ENCODE measurements at regions not wholly inside any gene's neighbourhood (a gene's known extent, or its start where the extent isn't known, plus 50 kb on each side); places are given as distances from the start of the nearest gene placed in this dataset.

DNA sequence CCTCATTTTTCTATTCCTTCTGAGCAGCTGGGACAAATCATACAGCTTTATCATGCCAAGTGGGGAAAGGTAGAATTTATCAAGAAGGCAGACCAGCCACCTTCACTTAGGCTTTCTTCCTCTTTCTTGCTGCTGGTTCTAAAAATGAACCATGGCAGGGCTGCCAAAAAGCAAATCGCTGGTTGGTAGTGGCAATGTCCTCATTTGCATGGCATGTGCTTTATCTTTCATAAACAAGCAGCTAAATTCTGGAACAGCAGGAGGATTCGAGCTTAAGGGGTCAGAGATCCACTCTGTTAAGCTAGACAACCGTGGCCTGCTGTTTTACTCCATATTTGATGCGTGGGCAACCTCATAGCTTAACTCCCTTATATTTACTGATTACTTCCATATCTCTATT lies 91.3 kb downstream of the RPE65 start:
- TF ChIP-seq EP300 (IDR thresholded peaks at IDR 0.05) (no peak), POLR2A (IDR thresholded peaks at IDR 0.05) (no peak)
- TF ChIP-seq, protein P1, sequence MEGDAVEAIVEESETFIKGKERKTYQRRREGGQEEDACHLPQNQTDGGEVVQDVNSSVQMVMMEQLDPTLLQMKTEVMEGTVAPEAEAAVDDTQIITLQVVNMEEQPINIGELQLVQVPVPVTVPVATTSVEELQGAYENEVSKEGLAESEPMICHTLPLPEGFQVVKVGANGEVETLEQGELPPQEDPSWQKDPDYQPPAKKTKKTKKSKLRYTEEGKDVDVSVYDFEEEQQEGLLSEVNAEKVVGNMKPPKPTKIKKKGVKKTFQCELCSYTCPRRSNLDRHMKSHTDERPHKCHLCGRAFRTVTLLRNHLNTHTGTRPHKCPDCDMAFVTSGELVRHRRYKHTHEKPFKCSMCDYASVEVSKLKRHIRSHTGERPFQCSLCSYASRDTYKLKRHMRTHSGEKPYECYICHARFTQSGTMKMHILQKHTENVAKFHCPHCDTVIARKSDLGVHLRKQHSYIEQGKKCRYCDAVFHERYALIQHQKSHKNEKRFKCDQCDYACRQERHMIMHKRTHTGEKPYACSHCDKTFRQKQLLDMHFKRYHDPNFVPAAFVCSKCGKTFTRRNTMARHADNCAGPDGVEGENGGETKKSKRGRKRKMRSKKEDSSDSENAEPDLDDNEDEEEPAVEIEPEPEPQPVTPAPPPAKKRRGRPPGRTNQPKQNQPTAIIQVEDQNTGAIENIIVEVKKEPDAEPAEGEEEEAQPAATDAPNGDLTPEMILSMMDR (IDR thresholded peaks at IDR 0.05): no peak
- intact Hi-C loops (cut with DNase I): no loop called here

DNA sequence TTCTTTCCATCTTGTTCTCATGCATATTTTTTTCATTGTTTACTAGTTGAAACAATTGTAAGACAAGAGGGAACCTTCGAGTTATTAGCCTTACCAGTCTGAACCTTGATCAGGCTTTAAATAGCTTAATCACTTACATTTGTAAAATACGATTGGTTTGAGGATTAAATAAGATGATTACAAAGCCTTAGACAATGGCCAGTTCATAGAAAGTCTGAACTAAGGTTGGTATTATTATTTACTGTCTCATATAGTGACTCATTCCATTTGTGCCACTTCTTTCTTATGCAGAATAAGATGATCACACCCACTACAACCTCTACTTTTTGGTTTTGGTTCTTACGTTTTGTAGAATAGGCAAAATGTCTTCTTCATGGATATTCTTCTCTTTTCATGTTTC lies 94.1 kb downstream of the RPE65 start:
- 90 to 91% (median 90%) methylated on average over 3 of the region's 3 CpGs for whole genome bisulfite sequencing, 3 donors
- intact Hi-C loops (cut with DNase I): no loop called here
- no peaks in the 10 kb centered on the region for H3K9me3 ChIP-seq
- no peak overlapping the region for H3K27ac ChIP-seq
- H3K4me1 ChIP-seq (ENCODE audit: insufficient read depth): peaks cover 7% of the 10 kb centered on the region
- no peak for DNase-seq
- H3K27me3 ChIP-seq: no peaks in the 10 kb centered on the region
- no peak overlapping the region for H3K4me3 ChIP-seq
- TF ChIP-seq EP300 (IDR thresholded peaks at IDR 0.05) (no peak), POLR2A (IDR thresholded peaks at IDR 0.05) (no peak)
- TF ChIP-seq, protein P1 (IDR thresholded peaks at IDR 0.05): no peak
- H3K36me3 ChIP-seq: no peaks in the 10 kb centered on the region

More for the DNA sequence above, 91.3 kb downstream of the RPE65 start:
- Histone ChIP-seq H3K9me3 (no peaks in the 10 kb centered on the region), H3K4me1 (ENCODE audit: insufficient read depth) (peaks cover 7% of the 10 kb centered on the region), H3K36me3 (no peaks in the 10 kb centered on the region), H3K27me3 (no peaks in the 10 kb centered on the region), H3K4me3 (no peak overlapping the region), H3K27ac (no peak overlapping the region)
- WGBS, 3 donors: 2 to 7% (median 6%) methylated on average over 4 of the region's 4 CpGs
- no peak for DNase-seq

DNA sequence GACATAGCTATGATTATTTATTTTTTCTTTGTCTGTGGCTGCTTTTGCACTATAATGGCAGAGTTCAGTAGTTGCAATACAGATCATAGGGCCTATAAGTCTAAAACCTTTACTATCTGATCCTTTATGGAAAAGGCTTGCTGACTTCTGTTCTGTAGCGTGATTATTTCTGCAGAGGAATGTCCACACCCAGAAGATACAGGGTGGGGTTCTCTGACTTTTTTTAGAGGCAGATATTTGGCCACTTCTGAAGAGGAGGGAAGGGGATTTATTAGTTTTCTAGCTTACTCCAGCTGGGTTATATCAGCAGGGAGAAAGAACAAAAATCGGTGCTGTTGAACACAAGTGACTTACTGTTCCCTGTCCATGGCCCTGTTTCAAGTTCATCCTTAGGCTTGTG lies 97.6 kb downstream of the RPE65 start:
- Histone ChIP-seq H3K9me3 (no peaks in the 10 kb centered on the region), H3K36me3 (no peaks in the 10 kb centered on the region), H3K4me3 (no peak overlapping the region), H3K27me3 (no peaks in the 10 kb centered on the region), H3K27ac (no peak overlapping the region), H3K4me1 (ENCODE audit: insufficient read depth) (no peaks in the 10 kb centered on the region)
- DNase-seq: no peak
- WGBS, 3 donors: 41 to 65% (median 59%) methylated on average over 2 of the region's 2 CpGs
- TF ChIP-seq POLR2A (IDR thresholded peaks at IDR 0.05) (no peak), EP300 (IDR thresholded peaks at IDR 0.05) (no peak)
- TF ChIP-seq, protein P1 (IDR thresholded peaks at IDR 0.05): no peak
- intact Hi-C loops (cut with DNase I): no loop called here

DNA sequence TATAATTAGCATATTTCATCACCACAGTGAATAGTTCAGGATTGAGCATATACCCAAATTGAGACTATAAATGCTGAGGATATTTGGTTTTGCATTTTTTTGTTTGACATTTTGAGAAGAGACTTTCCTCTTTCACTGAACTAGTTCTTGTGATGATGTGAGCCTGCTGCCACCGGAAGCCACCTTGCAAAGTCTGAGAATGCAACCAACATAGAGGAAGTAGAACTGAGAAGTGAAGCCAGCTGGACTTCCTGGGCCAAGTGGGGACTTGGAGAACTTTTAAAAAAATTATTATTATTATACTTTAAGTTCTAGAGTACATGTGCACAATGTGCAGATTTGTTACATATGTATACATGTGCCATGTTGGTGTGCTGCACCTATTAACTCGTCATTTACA lies 102.3 kb downstream of the RPE65 start:
- WGBS, 3 donors: 78 to 89% (median 88%) methylated on average over 2 of the region's 2 CpGs
- Histone ChIP-seq H3K27me3 (no peaks in the 10 kb centered on the region), H3K36me3 (no peaks in the 10 kb centered on the region), H3K4me1 (ENCODE audit: insufficient read depth) (no peaks in the 10 kb centered on the region), H3K4me3 (no peak overlapping the region), H3K27ac (no peak overlapping the region), H3K9me3 (no peaks in the 10 kb centered on the region)
- TF ChIP-seq POLR2A (IDR thresholded peaks at IDR 0.05) (no peak), EP300 (IDR thresholded peaks at IDR 0.05) (no peak)
- TF ChIP-seq, protein P1 (IDR thresholded peaks at IDR 0.05): no peak
- intact Hi-C loops (cut with DNase I): loop anchor here in 2 of 4 donors (5.0 kb wide), 1 partner anchor 495 kb away; no protein-coding TSS in a partner anchor
- no peak for DNase-seq

Measured in ovary (tissue), 7 donors.